Panc1 (cell line): ENCODE measurements at regions not wholly inside any gene's neighbourhood (a gene's known extent, or its start where the extent isn't known, plus 50 kb on each side); places are given as distances from the start of the nearest gene placed in this dataset.

Experiments
- ATAC-seq: fragments of 200-7000 bp; cut with Tn5 transposase; 2 replicates; pipeline ENCODE4 v1.9.1; 2020; ENCODE audit warnings: mild to moderate bottlenecking, moderate library complexity
- BruUV-seq: library from RNA; stranded (reverse); fragments of 400-500 nt; replicated peaks from 2 replicates; lab custom pipeline; 2021; lab: Mats Ljungman, UMichigan
- CTCF ChIA-PET: fragments of 300-600 bp; sonication (Branson Sonifier 250); formaldehyde crosslinking; loops from one replicate; lab custom pipeline; 2022; ENCODE audit warnings: antibody characterized with exemption; lab: Charles Lee
- POLR2A ChIA-PET: fragments of 300-600 bp; sonication (Branson Sonifier 250); formaldehyde crosslinking; loops from one replicate; lab custom pipeline; 2022; ENCODE audit warnings: antibody characterized with exemption; lab: Charles Lee
- DNase-seq: peaks from one replicate; pipeline ENCODE4 v3.0.0-alpha.2; 2010; ENCODE audit warnings: low read depth, low spot score
- H3K27ac ChIP-seq: 2 replicates; pipeline ENCODE4 v1.5.1; 2011; ENCODE audit warnings: mild to moderate bottlenecking, low read length, inconsistent platforms
- H3K27me3 ChIP-seq: fragments of 200-500 bp; sonication (Bioruptor generic); 2 replicates; pipeline ENCODE4 v1.6.0; 2014; ENCODE audit warnings: low read length, inconsistent platforms; ENCODE audit not compliant: control insufficient read depth, insufficient read depth
- H3K36me3 ChIP-seq: fragments of 200-500 bp; sonication (Bioruptor generic); 2 replicates; pipeline ENCODE4 v1.5.1; 2014; ENCODE audit warnings: inconsistent platforms, mild to moderate bottlenecking, low read length, moderate library complexity; ENCODE audit not compliant: control insufficient read depth, insufficient read depth
- H3K4me1 ChIP-seq: 2 replicates; pipeline ENCODE4 v1.5.1; 2011; ENCODE audit warnings: inconsistent platforms, mild to moderate bottlenecking, low read length, moderate library complexity; ENCODE audit not compliant: control insufficient read depth, insufficient read depth
- H3K4me3 ChIP-seq, 2 experiments: 2 replicates each; pipeline ENCODE4 v1.5.1; 2011 to 2012; ENCODE audit warnings: low read depth in 2 of 2, low read length in 2 of 2, mild to moderate bottlenecking in 2 of 2, inconsistent platforms in 1 of 2, moderate library complexity in 1 of 2
- H3K9me3 ChIP-seq: fragments of 200-500 bp; sonication (Bioruptor generic); 2 replicates; pipeline ENCODE4 v1.5.1; 2014; ENCODE audit warnings: low read depth, mild to moderate bottlenecking, inconsistent platforms, low read length, moderate library complexity; ENCODE audit not compliant: control insufficient read depth, insufficient read depth
- POLR2AphosphoS5 ChIP-seq: IDR thresholded peaks from 2 replicates; pipeline ENCODE4 v1.6.1; 2012; ENCODE audit warnings: mild to moderate bottlenecking, low read depth, low read length, moderate library complexity
- SIN3A ChIP-seq: IDR thresholded peaks from 2 replicates; pipeline ENCODE4 v1.6.1; 2012; ENCODE audit warnings: low read depth, mild to moderate bottlenecking, low read length, moderate library complexity, borderline replicate concordance; ENCODE audit not compliant: insufficient read depth
- TCF7L2 ChIP-seq: IDR thresholded peaks from 2 replicates; pipeline ENCODE4 v1.6.1; 2011; ENCODE audit warnings: mild to moderate bottlenecking, low read depth, low read length, inconsistent platforms
- in situ Hi-C: cut with HindIII; loops from 2 replicates; pipeline ENCODE4 v1.10.0; 2016; ENCODE audit warnings: low sequenced_read_pairs, low pct_unique_long_range_greater_than_20kb
- intact Hi-C: fragments of 100-400 bp; cut with micrococcal nuclease; formaldehyde crosslinking; loops from one replicate; pipeline ENCODE4 v1.10.0; 2022; ENCODE audit not compliant: unreplicated experiment
- TF ChIP-seq, protein P1 (sequence below), 2 experiments: IDR thresholded peaks; 2 replicates each; pipeline ENCODE4 v1.6.1; 2011 to 2012; ENCODE audit warnings: low read depth in 2 of 2, control low read depth in 1 of 2, low read length in 1 of 2, mild to moderate bottlenecking in 1 of 2, moderate library complexity in 1 of 2; ENCODE audit not compliant: insufficient read depth in 1 of 2
- TF ChIP-seq, protein P2 (sequence below): fragments of 450-650 bp; IDR thresholded peaks from 2 replicates; pipeline ENCODE4 v1.5.1; 2017; ENCODE audit warnings: mild to moderate bottlenecking

DNA sequence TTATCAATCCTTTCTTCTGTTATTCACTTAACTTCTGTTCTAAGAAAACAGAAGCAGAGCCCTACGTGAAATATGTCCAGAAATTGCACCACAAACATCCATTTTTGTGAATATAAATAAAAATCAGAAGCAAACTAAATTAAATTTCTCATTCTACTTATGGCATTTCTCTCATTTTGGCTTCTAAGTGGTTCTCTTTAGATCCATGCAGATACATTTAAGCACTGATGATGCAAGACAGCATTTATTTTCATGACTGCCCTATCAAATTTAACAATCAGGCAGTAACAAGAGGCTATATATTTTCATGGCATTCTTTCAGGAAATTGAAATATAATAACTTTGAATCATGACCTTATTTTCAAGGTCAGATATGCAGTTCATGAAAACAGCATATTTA, 1049.6 kb downstream of the GRM8 start:
- Histone ChIP-seq H3K4me3 (no peak overlapping the region), H3K27ac (no peak overlapping the region), H3K9me3 (no peaks in the 10 kb centered on the region), H3K4me1 (no peaks in the 10 kb centered on the region), H3K36me3 (no peaks in the 10 kb centered on the region), H3K27me3 (no peaks in the 10 kb centered on the region)
- no TSS peak for BruUV-seq
- in situ Hi-C loops, result no loop called here
- no peak for DNase-seq
- ChIA-PET CTCF (no interaction called here), POLR2A (no interaction called here)
- ATAC-seq, result no peak
- TF ChIP-seq SIN3A (no peak), TCF7L2 (no peak), POLR2AphosphoS5 (no peak)
- TF ChIP-seq, protein P1, sequence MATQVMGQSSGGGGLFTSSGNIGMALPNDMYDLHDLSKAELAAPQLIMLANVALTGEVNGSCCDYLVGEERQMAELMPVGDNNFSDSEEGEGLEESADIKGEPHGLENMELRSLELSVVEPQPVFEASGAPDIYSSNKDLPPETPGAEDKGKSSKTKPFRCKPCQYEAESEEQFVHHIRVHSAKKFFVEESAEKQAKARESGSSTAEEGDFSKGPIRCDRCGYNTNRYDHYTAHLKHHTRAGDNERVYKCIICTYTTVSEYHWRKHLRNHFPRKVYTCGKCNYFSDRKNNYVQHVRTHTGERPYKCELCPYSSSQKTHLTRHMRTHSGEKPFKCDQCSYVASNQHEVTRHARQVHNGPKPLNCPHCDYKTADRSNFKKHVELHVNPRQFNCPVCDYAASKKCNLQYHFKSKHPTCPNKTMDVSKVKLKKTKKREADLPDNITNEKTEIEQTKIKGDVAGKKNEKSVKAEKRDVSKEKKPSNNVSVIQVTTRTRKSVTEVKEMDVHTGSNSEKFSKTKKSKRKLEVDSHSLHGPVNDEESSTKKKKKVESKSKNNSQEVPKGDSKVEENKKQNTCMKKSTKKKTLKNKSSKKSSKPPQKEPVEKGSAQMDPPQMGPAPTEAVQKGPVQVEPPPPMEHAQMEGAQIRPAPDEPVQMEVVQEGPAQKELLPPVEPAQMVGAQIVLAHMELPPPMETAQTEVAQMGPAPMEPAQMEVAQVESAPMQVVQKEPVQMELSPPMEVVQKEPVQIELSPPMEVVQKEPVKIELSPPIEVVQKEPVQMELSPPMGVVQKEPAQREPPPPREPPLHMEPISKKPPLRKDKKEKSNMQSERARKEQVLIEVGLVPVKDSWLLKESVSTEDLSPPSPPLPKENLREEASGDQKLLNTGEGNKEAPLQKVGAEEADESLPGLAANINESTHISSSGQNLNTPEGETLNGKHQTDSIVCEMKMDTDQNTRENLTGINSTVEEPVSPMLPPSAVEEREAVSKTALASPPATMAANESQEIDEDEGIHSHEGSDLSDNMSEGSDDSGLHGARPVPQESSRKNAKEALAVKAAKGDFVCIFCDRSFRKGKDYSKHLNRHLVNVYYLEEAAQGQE (IDR thresholded peaks at IDR 0.05; ENCODE audit: insufficient read depth in 1 of 2, low read depth in 2 of 2, low read length in 1 of 2), result no peak
- TF ChIP-seq, protein P2, sequence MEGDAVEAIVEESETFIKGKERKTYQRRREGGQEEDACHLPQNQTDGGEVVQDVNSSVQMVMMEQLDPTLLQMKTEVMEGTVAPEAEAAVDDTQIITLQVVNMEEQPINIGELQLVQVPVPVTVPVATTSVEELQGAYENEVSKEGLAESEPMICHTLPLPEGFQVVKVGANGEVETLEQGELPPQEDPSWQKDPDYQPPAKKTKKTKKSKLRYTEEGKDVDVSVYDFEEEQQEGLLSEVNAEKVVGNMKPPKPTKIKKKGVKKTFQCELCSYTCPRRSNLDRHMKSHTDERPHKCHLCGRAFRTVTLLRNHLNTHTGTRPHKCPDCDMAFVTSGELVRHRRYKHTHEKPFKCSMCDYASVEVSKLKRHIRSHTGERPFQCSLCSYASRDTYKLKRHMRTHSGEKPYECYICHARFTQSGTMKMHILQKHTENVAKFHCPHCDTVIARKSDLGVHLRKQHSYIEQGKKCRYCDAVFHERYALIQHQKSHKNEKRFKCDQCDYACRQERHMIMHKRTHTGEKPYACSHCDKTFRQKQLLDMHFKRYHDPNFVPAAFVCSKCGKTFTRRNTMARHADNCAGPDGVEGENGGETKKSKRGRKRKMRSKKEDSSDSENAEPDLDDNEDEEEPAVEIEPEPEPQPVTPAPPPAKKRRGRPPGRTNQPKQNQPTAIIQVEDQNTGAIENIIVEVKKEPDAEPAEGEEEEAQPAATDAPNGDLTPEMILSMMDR, result no peak
- intact Hi-C loops, result no loop called here

DNA sequence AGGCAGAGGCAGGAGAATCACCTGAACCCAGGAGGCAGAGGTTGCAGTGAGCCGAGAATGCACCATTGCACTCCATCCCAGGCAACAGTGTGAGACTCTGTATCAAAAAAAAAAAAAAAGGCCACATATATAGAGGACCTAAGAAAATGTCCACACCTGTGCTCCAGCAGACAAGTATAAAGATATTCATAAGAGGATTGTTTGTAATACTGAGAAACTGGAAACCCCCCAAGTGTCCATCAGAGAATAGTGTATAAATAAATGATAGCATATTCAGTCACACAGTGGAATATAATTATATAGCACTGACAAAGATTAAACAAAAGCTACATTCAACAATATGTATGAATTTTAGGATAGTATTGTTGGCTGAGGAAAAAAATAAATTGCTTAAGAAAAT, 1050.6 kb downstream of the GRM8 start:
- POLR2A ChIA-PET, result no interaction called here
- in situ Hi-C loops, result no loop called here

More for the DNA sequence above, 1050.6 kb downstream of the GRM8 start:
- H3K4me1 ChIP-seq, result no peaks in the 10 kb centered on the region
- H3K4me3 ChIP-seq, result no peak overlapping the region
- no TSS peak for BruUV-seq
- ATAC-seq (no peak), DNase-seq (no peak)
- no peaks in the 10 kb centered on the region for H3K27me3 ChIP-seq
- no peaks in the 10 kb centered on the region for H3K9me3 ChIP-seq
- CTCF ChIA-PET, result no interaction called here
- no peak for TF ChIP-seq POLR2AphosphoS5
- no peak for TF ChIP-seq TCF7L2
- no peak for TF ChIP-seq SIN3A
- TF ChIP-seq, protein P1 (IDR thresholded peaks at IDR 0.05; ENCODE audit: insufficient read depth in 1 of 2, low read depth in 2 of 2, low read length in 1 of 2), result no peak
- TF ChIP-seq, protein P2, result no peak
- H3K36me3 ChIP-seq, result no peaks in the 10 kb centered on the region
- intact Hi-C loops, result no loop called here
- H3K27ac ChIP-seq, result no peak overlapping the region
